C4-2B (cell line): ENCODE measurements at regions not wholly inside any gene's neighbourhood (a gene's known extent, or its start where the extent isn't known, plus 50 kb on each side); places are given as distances from the start of the nearest gene placed in this dataset.

Experiments used
- H3K27ac ChIP-seq: fragments of 450-650 bp; 2 replicates; pipeline ENCODE4 v1.5.1; 2017
- ZFX ChIP-seq: fragments of 450-650 bp; IDR thresholded peaks from 2 replicates; pipeline ENCODE4 v1.6.1; 2017
- TF ChIP-seq, protein P1 (sequence below): fragments of 450-650 bp; conservative IDR thresholded peaks from 2 replicates; pipeline ENCODE4 v1.5.1; 2017; ENCODE audit warnings: mild to moderate bottlenecking

DNA sequence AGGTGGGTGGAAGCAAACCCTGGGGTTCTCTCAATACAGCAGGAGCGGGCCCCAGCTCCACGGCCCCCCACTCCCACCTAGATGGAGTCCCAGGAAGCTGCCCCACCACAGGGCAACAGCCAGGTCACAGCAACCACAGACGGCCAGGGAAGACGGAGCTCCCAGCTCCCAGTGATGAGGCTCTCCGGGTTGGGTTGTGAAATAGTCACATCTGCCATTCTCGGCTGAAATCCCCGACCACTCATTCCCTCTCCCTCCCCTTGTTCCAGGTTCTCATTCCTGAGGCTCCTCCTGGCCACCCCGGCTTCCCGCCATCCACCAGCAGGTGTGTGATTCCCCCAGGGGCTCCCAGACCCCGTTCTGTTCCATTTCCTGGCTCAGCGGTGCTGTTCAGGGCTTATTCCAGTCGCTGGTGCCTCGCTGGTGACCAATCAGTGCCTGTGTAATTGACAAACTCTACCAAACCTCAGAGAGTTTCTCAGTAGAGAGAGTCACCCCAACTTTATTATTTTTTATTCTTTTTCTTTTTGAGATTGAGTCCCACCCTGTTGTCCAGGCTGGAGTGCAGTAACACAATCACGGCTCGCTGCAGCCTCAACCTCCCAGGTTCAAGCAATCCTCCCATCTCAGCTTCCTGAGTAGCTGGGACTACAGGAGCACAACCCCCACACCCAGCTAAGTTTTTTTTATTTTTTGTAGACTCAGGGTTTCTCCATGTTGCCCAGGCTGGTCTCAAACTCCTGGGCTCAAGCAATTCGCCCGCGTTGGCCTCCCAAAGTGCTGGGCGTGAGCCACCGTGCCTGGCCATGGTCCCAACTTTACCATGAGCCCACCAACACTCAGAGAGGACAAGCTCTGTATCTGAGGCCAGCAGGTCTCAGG is 63.2 kb downstream of the SHANK2 start:
- TF ChIP-seq, protein P1, sequence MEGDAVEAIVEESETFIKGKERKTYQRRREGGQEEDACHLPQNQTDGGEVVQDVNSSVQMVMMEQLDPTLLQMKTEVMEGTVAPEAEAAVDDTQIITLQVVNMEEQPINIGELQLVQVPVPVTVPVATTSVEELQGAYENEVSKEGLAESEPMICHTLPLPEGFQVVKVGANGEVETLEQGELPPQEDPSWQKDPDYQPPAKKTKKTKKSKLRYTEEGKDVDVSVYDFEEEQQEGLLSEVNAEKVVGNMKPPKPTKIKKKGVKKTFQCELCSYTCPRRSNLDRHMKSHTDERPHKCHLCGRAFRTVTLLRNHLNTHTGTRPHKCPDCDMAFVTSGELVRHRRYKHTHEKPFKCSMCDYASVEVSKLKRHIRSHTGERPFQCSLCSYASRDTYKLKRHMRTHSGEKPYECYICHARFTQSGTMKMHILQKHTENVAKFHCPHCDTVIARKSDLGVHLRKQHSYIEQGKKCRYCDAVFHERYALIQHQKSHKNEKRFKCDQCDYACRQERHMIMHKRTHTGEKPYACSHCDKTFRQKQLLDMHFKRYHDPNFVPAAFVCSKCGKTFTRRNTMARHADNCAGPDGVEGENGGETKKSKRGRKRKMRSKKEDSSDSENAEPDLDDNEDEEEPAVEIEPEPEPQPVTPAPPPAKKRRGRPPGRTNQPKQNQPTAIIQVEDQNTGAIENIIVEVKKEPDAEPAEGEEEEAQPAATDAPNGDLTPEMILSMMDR = no peak
- no peak for TF ChIP-seq ZFX
- no peak overlapping the region for H3K27ac ChIP-seq

DNA sequence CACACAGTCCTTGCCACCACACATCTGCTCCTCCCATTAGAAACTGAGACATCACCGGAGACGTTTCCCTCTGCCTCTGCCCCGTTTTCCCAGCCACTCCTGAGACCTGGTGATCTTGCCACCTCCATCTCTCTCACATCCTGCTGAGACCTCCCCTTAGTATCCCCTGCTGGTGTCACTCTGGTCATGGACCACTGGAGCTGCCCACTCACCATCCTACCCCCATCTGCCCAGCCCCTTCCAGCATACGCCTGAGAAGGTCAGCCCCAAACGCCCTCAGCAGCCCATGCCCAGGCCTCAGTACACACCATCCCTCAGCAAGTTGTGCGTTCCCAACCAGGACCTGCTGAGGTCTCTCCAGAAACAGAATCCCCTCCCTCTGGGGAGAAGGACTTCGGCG is 64.3 kb downstream of the SHANK2 start:
- no peak for TF ChIP-seq ZFX
- TF ChIP-seq, protein P1 = no peak
- H3K27ac ChIP-seq = no peak overlapping the region

DNA sequence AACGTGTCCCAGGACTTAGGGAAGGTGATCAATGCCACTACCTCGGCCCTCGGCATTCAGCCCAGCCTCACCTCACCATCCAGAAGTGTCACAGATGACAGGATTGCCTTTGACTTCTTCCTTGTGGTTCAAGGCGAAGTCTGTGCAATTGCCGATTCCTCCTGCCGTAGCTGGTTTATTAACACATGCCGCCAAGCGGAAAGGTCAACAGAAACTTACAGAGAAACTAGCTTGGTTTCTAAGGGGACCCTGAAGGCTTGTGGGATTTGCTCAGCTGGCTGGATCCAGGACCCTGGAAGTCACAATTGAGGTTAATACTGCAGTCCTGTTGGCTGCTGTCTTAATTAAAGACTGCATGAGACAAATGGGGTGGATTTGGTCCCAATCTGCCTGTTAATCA is 65.6 kb downstream of the SHANK2 start:
- no peak overlapping the region for H3K27ac ChIP-seq
- TF ChIP-seq, protein P1 = no peak
- no peak for TF ChIP-seq ZFX

DNA sequence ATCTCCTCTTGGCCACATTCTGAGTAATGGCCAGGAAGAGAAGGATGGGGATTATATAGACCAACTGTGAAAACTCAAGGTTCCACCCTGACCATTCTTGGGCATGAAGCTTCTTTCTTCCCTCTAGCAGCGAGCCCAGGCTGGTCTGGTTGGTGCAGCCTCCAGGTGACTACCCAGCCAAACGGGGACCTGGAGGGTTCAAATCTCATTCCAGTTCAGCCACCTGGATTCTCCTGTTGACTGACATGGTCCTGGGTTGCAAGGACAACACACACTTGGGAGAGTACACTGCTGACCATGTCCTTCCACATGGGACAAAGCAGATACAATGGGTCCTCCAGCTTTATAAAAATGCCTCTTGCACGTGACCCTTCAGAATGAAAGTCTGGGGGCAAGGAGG is 67.0 kb downstream of the SHANK2 start:
- H3K27ac ChIP-seq = no peak overlapping the region
- no peak for TF ChIP-seq ZFX
- TF ChIP-seq, protein P1 = no peak

DNA sequence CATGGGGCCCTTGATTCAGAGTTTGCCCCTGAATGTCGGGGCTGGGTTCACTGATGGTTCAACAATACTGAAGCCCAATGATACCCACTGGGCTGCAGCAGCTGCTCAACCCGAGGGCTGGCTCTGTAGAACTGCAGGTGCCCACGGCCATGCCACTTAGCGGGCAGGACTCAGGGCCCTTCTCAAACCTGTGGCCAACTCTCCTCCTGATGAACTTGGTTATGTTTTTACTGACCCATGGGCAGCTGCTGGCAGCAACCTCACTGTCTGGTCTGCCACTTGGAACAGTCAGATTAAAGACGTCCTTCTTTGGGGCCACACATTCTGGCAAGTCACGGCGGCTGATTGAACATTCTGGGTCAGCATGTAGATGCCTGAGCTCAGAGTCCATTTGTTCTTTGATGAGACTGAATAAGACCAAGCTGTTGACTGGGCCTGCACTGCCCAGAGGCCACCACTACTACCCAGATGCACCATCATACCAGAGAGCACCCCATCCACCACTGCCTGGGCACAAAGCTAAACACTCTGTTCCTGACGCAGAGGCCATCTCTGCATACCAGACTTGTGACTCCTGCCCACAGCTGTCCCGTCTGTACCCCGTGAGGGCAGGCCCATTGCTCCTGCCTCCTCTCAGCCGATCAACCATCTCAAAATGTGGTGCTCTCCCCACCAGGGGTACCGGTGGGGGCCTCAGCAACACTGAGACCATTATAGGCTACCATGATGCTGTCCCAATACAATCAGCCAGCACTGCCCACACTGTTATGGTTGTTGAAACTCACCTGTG is 67.8 kb downstream of the SHANK2 start:
- H3K27ac ChIP-seq = no peak overlapping the region
- TF ChIP-seq, protein P1 = no peak
- no peak for TF ChIP-seq ZFX

DNA sequence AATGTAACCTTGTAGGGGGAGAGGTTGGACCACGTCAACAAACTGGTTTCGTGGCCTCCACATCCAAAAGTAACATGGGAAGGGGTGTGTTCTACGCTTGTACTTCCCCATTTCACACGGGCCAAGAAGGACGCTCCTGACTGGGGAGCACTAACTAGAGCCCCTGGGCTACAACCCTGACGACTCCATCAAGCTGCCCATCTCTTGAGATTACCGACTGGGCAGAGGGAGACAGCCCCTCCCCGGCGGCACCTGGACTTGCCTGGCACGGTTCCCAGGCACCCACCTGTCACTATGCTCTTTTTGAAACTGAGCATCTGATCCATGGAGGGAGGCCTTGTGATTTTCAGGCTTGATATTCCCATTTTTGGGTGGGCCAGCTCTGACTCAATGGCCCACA is 68.5 kb downstream of the SHANK2 start:
- TF ChIP-seq ZFX = no peak
- TF ChIP-seq, protein P1 = no peak
- no peak overlapping the region for H3K27ac ChIP-seq
